ENCODE measurements at regions not wholly inside any gene's neighbourhood (a gene's known extent, or its start where the extent isn't known, plus 50 kb on each side); places are given as distances from the start of the nearest gene placed in this dataset.

GRCh38 chr3:88623709-88624108 lies 473.9 kb downstream of the C3orf38 start:
- DNase-seq (ENCODE audit: low read depth), result no peak
- no peak overlapping the region for H3K4me3 ChIP-seq (replicated peaks; ENCODE audit: low read depth, low read length)
- no peak for TF ChIP-seq CTCF (IDR thresholded peaks at IDR 0.05; ENCODE audit: low read length, missing control alignments)

GRCh38 chr3:88626456-88627120 lies 476.8 kb downstream of the C3orf38 start:
- no peak for DNase-seq (ENCODE audit: low read depth)
- no peak overlapping the region for H3K4me3 ChIP-seq (replicated peaks; ENCODE audit: low read depth, low read length)
- TF ChIP-seq CTCF (IDR thresholded peaks at IDR 0.05; ENCODE audit: low read length, missing control alignments), result no peak

- no peak for TF ChIP-seq CTCF (IDR thresholded peaks at IDR 0.05; ENCODE audit: low read length, missing control alignments)
- no peak overlapping the region for H3K4me3 ChIP-seq (replicated peaks; ENCODE audit: low read depth, low read length)
- no peak for DNase-seq (ENCODE audit: low read depth)
Measured at GRCh38 chr3:88628901-88629300, 478.5 kb upstream of the EPHA3 start.

- DNase-seq (ENCODE audit: low read depth), result no peak
- no peak for TF ChIP-seq CTCF (IDR thresholded peaks at IDR 0.05; ENCODE audit: low read length, missing control alignments)
- H3K4me3 ChIP-seq (replicated peaks; ENCODE audit: low read depth, low read length), result no peak overlapping the region
Measured at GRCh38 chr3:88632226-88632625, 475.2 kb upstream of the EPHA3 start.

- H3K4me3 ChIP-seq (replicated peaks; ENCODE audit: low read depth, low read length), result no peak overlapping the region
- TF ChIP-seq CTCF (IDR thresholded peaks at IDR 0.05; ENCODE audit: low read length, missing control alignments), result no peak
- DNase-seq (ENCODE audit: low read depth), result no peak
Measured at GRCh38 chr3:88640581-88640980, 466.8 kb upstream of the EPHA3 start.

- H3K4me3 ChIP-seq (replicated peaks; ENCODE audit: low read depth, low read length), result no peak overlapping the region
- no peak for DNase-seq (ENCODE audit: low read depth)
- no peak for TF ChIP-seq CTCF (IDR thresholded peaks at IDR 0.05; ENCODE audit: low read length, missing control alignments)
Measured at GRCh38 chr3:88641033-88641604, 466.3 kb upstream of the EPHA3 start.

- no peak for DNase-seq (ENCODE audit: low read depth)
- H3K4me3 ChIP-seq (replicated peaks; ENCODE audit: low read depth, low read length), result no peak overlapping the region
- TF ChIP-seq CTCF (IDR thresholded peaks at IDR 0.05; ENCODE audit: low read length, missing control alignments), result no peak
Measured at GRCh38 chr3:88657459-88657858, 450.0 kb upstream of the EPHA3 start.

All from fibroblast of pulmonary artery (primary cell).